Glutamatergic neuron (in vitro differentiated cells): ENCODE measurements at regions not wholly inside any gene's neighbourhood (a gene's known extent, or its start where the extent isn't known, plus 50 kb on each side); places are given as distances from the start of the nearest gene placed in this dataset.

ENCODE experiments used
- DNase-seq: peaks from one replicate; pipeline ENCODE4 v3.0.0; 2022
- H3K27ac Mint-ChIP-seq: one replicate; pipeline ENCODE4 v1.8.0; 2020; ENCODE audit warnings: mild to moderate bottlenecking, mixed read lengths, inconsistent platforms; ENCODE audit not compliant: unreplicated experiment
- H3K27me3 Mint-ChIP-seq: one replicate; pipeline ENCODE4 v1.8.0; 2020; ENCODE audit warnings: mild to moderate bottlenecking, moderate library complexity, mixed read lengths, inconsistent platforms; ENCODE audit not compliant: unreplicated experiment
- H3K36me3 Mint-ChIP-seq: one replicate; pipeline ENCODE4 v1.8.0; 2020; ENCODE audit warnings: mild to moderate bottlenecking, mixed read lengths, inconsistent platforms; ENCODE audit not compliant: unreplicated experiment
- H3K4me1 Mint-ChIP-seq: one replicate; pipeline ENCODE4 v1.8.0; 2020; ENCODE audit warnings: mild to moderate bottlenecking, low read depth, mixed read lengths, inconsistent platforms; ENCODE audit not compliant: unreplicated experiment
- H3K4me3 Mint-ChIP-seq: one replicate; pipeline ENCODE4 v1.8.0; 2020; ENCODE audit warnings: mild to moderate bottlenecking, mixed read lengths, inconsistent platforms; ENCODE audit not compliant: unreplicated experiment
- H3K9me3 Mint-ChIP-seq: one replicate; pipeline ENCODE4 v1.8.0; 2020; ENCODE audit warnings: mild to moderate bottlenecking, moderate library complexity, mixed read lengths, inconsistent platforms; ENCODE audit not compliant: unreplicated experiment
- TF ChIP-seq, protein P1 (sequence below): fragments of 200-600 bp; sonication (generic); IDR thresholded peaks from one replicate; pipeline ENCODE4 v1.5.0; 2021; ENCODE audit not compliant: partially characterized antibody, unreplicated experiment

DNA sequence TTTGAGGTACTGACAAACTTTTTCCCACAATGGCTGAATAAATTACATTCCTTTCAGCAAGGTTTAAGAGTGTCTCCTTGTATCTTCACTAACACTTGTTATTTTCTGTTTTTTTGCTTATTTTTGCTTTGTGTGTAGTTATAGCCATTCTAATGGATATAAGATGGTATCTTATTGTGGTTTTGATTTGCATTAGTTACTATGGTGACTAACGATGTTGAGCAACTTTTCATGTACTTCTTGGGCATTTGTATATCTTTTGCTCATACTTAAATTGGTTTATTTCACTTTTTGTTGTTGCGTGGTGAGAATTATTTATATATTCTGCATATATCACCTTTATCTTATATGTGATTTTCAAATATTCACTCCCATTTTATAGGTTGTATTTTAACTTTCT is 79.9 kb upstream of the FSIP2 start:
- TF ChIP-seq, protein P1, sequence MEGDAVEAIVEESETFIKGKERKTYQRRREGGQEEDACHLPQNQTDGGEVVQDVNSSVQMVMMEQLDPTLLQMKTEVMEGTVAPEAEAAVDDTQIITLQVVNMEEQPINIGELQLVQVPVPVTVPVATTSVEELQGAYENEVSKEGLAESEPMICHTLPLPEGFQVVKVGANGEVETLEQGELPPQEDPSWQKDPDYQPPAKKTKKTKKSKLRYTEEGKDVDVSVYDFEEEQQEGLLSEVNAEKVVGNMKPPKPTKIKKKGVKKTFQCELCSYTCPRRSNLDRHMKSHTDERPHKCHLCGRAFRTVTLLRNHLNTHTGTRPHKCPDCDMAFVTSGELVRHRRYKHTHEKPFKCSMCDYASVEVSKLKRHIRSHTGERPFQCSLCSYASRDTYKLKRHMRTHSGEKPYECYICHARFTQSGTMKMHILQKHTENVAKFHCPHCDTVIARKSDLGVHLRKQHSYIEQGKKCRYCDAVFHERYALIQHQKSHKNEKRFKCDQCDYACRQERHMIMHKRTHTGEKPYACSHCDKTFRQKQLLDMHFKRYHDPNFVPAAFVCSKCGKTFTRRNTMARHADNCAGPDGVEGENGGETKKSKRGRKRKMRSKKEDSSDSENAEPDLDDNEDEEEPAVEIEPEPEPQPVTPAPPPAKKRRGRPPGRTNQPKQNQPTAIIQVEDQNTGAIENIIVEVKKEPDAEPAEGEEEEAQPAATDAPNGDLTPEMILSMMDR: no peak
- Mint-ChIP-seq H3K4me3 (no peak overlapping the region), H3K27ac (no peak overlapping the region), H3K36me3 (no peaks in the 10 kb centered on the region), H3K27me3 (no peaks in the 10 kb centered on the region), H3K9me3 (no peaks in the 10 kb centered on the region), H3K4me1 (no peaks in the 10 kb centered on the region)
- no peak for DNase-seq

DNA sequence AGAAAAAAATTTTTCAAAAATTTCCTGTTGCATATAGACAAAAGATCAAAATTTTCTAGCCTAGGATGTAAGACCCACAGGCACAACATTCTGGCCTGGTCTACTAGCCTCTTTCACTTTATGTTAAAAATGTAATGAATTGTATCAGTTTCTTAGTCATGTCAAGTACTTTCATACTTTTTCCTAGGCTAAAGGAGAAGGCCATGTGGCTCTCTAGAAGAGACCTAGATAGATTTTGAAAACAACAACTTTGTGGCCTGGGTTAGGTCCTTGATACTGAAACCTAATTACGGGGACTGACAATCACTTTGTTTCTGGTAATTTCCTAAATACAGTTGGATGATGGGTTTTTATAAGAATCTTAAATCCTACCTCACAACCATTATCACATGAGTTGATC is 74.8 kb upstream of the FSIP2 start:
- no peak for DNase-seq
- Mint-ChIP-seq H3K9me3 (no peaks in the 10 kb centered on the region), H3K36me3 (no peaks in the 10 kb centered on the region), H3K27me3 (no peaks in the 10 kb centered on the region), H3K4me1 (no peaks in the 10 kb centered on the region), H3K4me3 (no peak overlapping the region), H3K27ac (no peak overlapping the region)
- TF ChIP-seq, protein P1: no peak

DNA sequence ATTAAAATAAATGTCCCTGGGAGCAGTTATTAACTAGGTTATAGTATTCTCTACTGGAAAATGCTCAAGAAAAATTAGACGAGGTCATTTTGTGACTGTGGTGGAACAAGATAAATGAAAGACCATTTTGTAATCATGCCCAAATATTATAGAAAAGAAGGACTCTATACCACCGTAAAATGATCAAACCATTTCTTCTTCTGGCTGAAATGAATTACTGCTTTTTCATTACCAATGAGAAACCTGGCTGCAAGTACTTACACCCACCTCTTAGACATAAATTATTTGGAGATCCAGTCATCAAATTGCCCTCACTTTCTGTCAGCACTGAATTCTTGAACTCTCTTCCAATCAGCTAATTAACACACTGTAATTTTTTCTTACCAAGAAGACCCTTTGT is 74.2 kb upstream of the FSIP2 start:
- Mint-ChIP-seq H3K4me3 (no peak overlapping the region), H3K27ac (no peak overlapping the region), H3K27me3 (no peaks in the 10 kb centered on the region), H3K4me1 (no peaks in the 10 kb centered on the region), H3K9me3 (no peaks in the 10 kb centered on the region), H3K36me3 (no peaks in the 10 kb centered on the region)
- DNase-seq: no peak
- TF ChIP-seq, protein P1: no peak

DNA sequence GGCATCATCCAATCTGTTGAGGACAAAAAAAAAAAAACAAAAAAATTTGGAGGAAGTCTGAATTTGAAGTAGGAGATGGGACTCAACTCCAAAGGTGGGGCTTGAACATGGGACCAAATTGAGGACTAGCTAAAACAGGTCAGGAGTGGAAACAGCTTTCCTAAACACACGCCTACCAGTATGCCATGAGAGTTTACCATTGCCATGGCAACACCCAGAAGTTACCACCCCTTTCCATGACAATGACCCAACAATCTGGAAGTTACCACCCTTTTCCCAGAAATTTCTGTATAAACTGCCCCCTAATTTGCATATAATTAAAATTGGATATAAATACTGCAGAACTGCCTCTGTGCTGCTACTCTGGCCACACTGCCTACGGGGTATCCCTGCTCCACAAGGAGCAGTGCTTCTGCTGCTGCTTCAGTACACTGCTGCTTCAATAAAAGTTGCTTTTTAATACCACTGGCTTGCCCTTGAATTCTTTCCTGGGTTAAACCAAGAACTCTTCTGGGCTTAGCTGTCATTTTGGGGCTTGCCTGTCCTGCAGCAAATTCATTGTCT is 73.3 kb upstream of the FSIP2 start:
- TF ChIP-seq, protein P1: no peak
- no peak for DNase-seq
- H3K27me3 Mint-ChIP-seq: no peaks in the 10 kb centered on the region
- no peak overlapping the region for H3K27ac Mint-ChIP-seq
- H3K4me3 Mint-ChIP-seq: no peak overlapping the region
- no peaks in the 10 kb centered on the region for H3K9me3 Mint-ChIP-seq
- H3K4me1 Mint-ChIP-seq: no peaks in the 10 kb centered on the region
- H3K36me3 Mint-ChIP-seq: no peaks in the 10 kb centered on the region

DNA sequence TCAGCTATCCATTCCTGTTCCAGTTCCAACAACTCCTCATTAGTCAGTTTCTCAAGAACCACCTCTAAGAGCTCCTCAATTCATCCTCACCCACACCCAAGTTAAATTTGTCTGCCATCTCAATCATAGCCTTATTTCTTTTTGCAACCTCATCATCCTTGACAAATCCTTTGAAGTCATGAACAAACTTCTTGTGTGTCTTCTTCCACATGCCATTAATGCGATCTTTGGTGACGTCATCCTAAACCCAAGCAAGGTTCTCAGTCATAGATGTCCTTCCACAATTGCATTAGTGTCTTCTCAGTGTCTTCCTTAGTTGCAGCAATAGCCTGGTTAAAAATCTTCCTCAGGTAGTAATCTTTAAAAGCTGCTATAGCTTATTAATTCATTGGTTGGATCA is 71.2 kb upstream of the FSIP2 start:
- no peak overlapping the region for H3K27ac Mint-ChIP-seq
- H3K4me1 Mint-ChIP-seq: no peaks in the 10 kb centered on the region
- no peak for DNase-seq
- no peak overlapping the region for H3K4me3 Mint-ChIP-seq
- H3K36me3 Mint-ChIP-seq: no peaks in the 10 kb centered on the region
- TF ChIP-seq, protein P1: no peak
- H3K27me3 Mint-ChIP-seq: no peaks in the 10 kb centered on the region
- H3K9me3 Mint-ChIP-seq: no peaks in the 10 kb centered on the region
